WTC11 (cell line): ENCODE measurements at regions not wholly inside any gene's neighbourhood (a gene's known extent, or its start where the extent isn't known, plus 50 kb on each side); places are given as distances from the start of the nearest gene placed in this dataset.

Experiments used
- ATAC-seq: fragments of 200-7000 bp; cut with Tn5 transposase; 2 replicates; pipeline ENCODE4 v1.10.0; 2021; ENCODE audit warnings: mild to moderate bottlenecking, moderate library complexity
- CTCF ChIA-PET: fragments of 300-600 bp; sonication (Branson Sonifier 250); formaldehyde crosslinking; loops from one replicate; lab custom pipeline; 2021; ENCODE audit warnings: antibody characterized with exemption; lab: Charles Lee
- POLR2A ChIA-PET: fragments of 350-600 bp; sonication (Branson Sonifier 250); formaldehyde crosslinking; loops from one replicate; lab custom pipeline; 2021; ENCODE audit warnings: antibody characterized with exemption; lab: Charles Lee
- DNase-seq: peaks from one replicate; pipeline ENCODE4 v3.0.0; 2021; ENCODE audit warnings: low spot score
- H3K27ac Mint-ChIP-seq: 2 replicates; pipeline ENCODE4 v1.8.0; 2021; ENCODE audit warnings: mixed read lengths
- H3K27me3 Mint-ChIP-seq: 2 replicates; pipeline ENCODE4 v1.8.0; 2021; ENCODE audit warnings: low read depth, mild to moderate bottlenecking, moderate library complexity, mixed read lengths
- H3K36me3 Mint-ChIP-seq: 2 replicates; pipeline ENCODE4 v1.8.0; 2021; ENCODE audit warnings: mixed read lengths
- H3K4me1 Mint-ChIP-seq: 2 replicates; pipeline ENCODE4 v1.8.0; 2022; ENCODE audit warnings: mixed read lengths
- H3K4me3 Mint-ChIP-seq: 2 replicates; pipeline ENCODE4 v1.8.0; 2021; ENCODE audit warnings: mild to moderate bottlenecking, moderate library complexity, mixed read lengths
- H3K9me3 Mint-ChIP-seq: 2 replicates; pipeline ENCODE4 v1.8.0; 2021; ENCODE audit warnings: mixed read lengths
- AR ChIP-seq: fragments of 250-450 bp; sonication (Bioruptor Pico); IDR thresholded peaks from 2 replicates; pipeline ENCODE4 v1.9.0; 2021; ENCODE audit warnings: mild to moderate bottlenecking
- ATF6 ChIP-seq: sonication (generic); formaldehyde crosslinking; IDR thresholded peaks from 2 replicates; pipeline ENCODE4 v1.8.1; 2023; ENCODE audit warnings: mild to moderate bottlenecking, missing genetic modification reagents
- CREB1 ChIP-seq: sonication (generic); formaldehyde crosslinking; IDR thresholded peaks from 2 replicates; pipeline ENCODE4 v1.8.0; 2023; ENCODE audit warnings: mild to moderate bottlenecking, missing genetic modification reagents
- ERG ChIP-seq: fragments of 250-450 bp; sonication (Bioruptor Pico); IDR thresholded peaks from 2 replicates; pipeline ENCODE4 v1.8.0; 2021; ENCODE audit warnings: mild to moderate bottlenecking
- ESRRA ChIP-seq: sonication (generic); formaldehyde crosslinking; IDR thresholded peaks from 2 replicates; pipeline ENCODE4 v1.8.1; 2022; ENCODE audit warnings: mild to moderate bottlenecking, missing genetic modification reagents, borderline replicate concordance
- FOXP4 ChIP-seq: sonication (generic); formaldehyde crosslinking; IDR thresholded peaks from 2 replicates; pipeline ENCODE4 v1.8.0; 2022; ENCODE audit warnings: mild to moderate bottlenecking, missing genetic modification reagents
- IRF1 ChIP-seq: sonication (generic); formaldehyde crosslinking; IDR thresholded peaks from 2 replicates; pipeline ENCODE4 v1.8.0; 2023; ENCODE audit warnings: missing genetic modification reagents
- IRF2 ChIP-seq: sonication (generic); formaldehyde crosslinking; IDR thresholded peaks from 2 replicates; pipeline ENCODE4 v1.8.0; 2022; ENCODE audit warnings: low read depth, missing genetic modification reagents, borderline replicate concordance
- KAT7 ChIP-seq: sonication (generic); formaldehyde crosslinking; IDR thresholded peaks from 2 replicates; pipeline ENCODE4 v1.8.1; 2023; ENCODE audit warnings: missing genetic modification reagents, mild to moderate bottlenecking, borderline replicate concordance
- MXD4 ChIP-seq: fragments of 250-450 bp; sonication (Bioruptor Pico); IDR thresholded peaks from 2 replicates; pipeline ENCODE4 v1.8.0; 2021; ENCODE audit warnings: mild to moderate bottlenecking, moderate library complexity, borderline replicate concordance
- MYBL2 ChIP-seq: sonication (generic); formaldehyde crosslinking; IDR thresholded peaks from 2 replicates; pipeline ENCODE4 v1.8.1; 2023; ENCODE audit warnings: mild to moderate bottlenecking, moderate library complexity, missing genetic modification reagents
- NFYB ChIP-seq: sonication (generic); formaldehyde crosslinking; conservative IDR thresholded peaks from 2 replicates; pipeline ENCODE4 v1.8.0; 2022; ENCODE audit warnings: low read depth, missing genetic modification reagents
- NR2C2 ChIP-seq: sonication (generic); formaldehyde crosslinking; IDR thresholded peaks from 2 replicates; pipeline ENCODE4 v1.8.0; 2022; ENCODE audit warnings: mild to moderate bottlenecking, missing genetic modification reagents
- NR3C1 ChIP-seq: sonication (generic); formaldehyde crosslinking; conservative IDR thresholded peaks from 2 replicates; pipeline ENCODE4 v1.8.1; 2023; ENCODE audit warnings: low read depth, mild to moderate bottlenecking, missing genetic modification reagents
- RELA ChIP-seq: sonication (generic); formaldehyde crosslinking; IDR thresholded peaks from 2 replicates; pipeline ENCODE4 v1.8.1; 2022; ENCODE audit warnings: missing genetic modification reagents, mild to moderate bottlenecking, borderline replicate concordance
- SP1 ChIP-seq: sonication (generic); formaldehyde crosslinking; conservative IDR thresholded peaks from 2 replicates; pipeline ENCODE4 v1.8.1; 2022; ENCODE audit warnings: missing genetic modification reagents
- TP53 ChIP-seq: sonication (generic); formaldehyde crosslinking; IDR thresholded peaks from 2 replicates; pipeline ENCODE4 v1.8.1; 2023; ENCODE audit warnings: mild to moderate bottlenecking, missing genetic modification reagents
- USF2 ChIP-seq: sonication (generic); formaldehyde crosslinking; IDR thresholded peaks from 2 replicates; pipeline ENCODE4 v1.8.1; 2023; ENCODE audit warnings: mild to moderate bottlenecking, missing genetic modification reagents, moderate library complexity
- ZNF138 ChIP-seq: sonication (generic); formaldehyde crosslinking; conservative IDR thresholded peaks from 2 replicates; pipeline ENCODE4 v1.8.1; 2022; ENCODE audit warnings: mild to moderate bottlenecking, moderate library complexity, missing genetic modification reagents
- ZNF219 ChIP-seq: sonication (generic); formaldehyde crosslinking; IDR thresholded peaks from 2 replicates; pipeline ENCODE4 v1.8.0; 2023; ENCODE audit warnings: missing genetic modification reagents, mild to moderate bottlenecking, borderline replicate concordance
- ZNF232 ChIP-seq: sonication (generic); formaldehyde crosslinking; IDR thresholded peaks from 2 replicates; pipeline ENCODE4 v1.8.0; 2022; ENCODE audit warnings: mild to moderate bottlenecking, missing genetic modification reagents
- ZNF317 ChIP-seq: sonication (generic); formaldehyde crosslinking; IDR thresholded peaks from 2 replicates; pipeline ENCODE4 v1.8.1; 2023; ENCODE audit warnings: low read depth, mild to moderate bottlenecking, moderate library complexity, missing genetic modification reagents, borderline replicate concordance
- ZNF416 ChIP-seq: fragments of 250-450 bp; sonication (Bioruptor Pico); IDR thresholded peaks from 2 replicates; pipeline ENCODE4 v1.9.0; 2021; ENCODE audit warnings: mild to moderate bottlenecking, inconsistent platforms

- ChIA-PET CTCF (interaction anchor here (0.6 to 2.0 kb wide), 8 partner anchors 9 to 265 kb away, joined by 3 to 8 read pairs (median 3); no protein-coding TSS in a partner anchor), POLR2A (no interaction called here)
- TF ChIP-seq NR2C2 (CRISPR knock-in tag): no peak
- TF ChIP-seq IRF1: no peak
- TF ChIP-seq ZNF219 (CRISPR knock-in tag): no peak
- no peak for TF ChIP-seq IRF2
- no peak for TF ChIP-seq NR3C1 (CRISPR knock-in tag)
- no peak for TF ChIP-seq ZNF416 (CRISPR knock-in tag)
- no peak for TF ChIP-seq ZNF317
- TF ChIP-seq ZNF138 (CRISPR knock-in tag): no peak
- TF ChIP-seq KAT7 (CRISPR knock-in tag): no peak
- TF ChIP-seq ATF6 (CRISPR knock-in tag): no peak
- peaks cover 18% of the 10 kb centered on the region for H3K4me1 Mint-ChIP-seq
- no peaks in the 10 kb centered on the region for H3K36me3 Mint-ChIP-seq
- DNase-seq: no peak
- H3K9me3 Mint-ChIP-seq: no peaks in the 10 kb centered on the region
- no peak overlapping the region for H3K27ac Mint-ChIP-seq
- ATAC-seq: no peak
- peaks cover 15% of the 10 kb centered on the region for H3K27me3 Mint-ChIP-seq
- no peak overlapping the region for H3K4me3 Mint-ChIP-seq
Measured at GRCh38 chr11:119974467-119974866, 163.4 kb downstream of the TRIM29 start.

GRCh38 chr11:119974051-119974450, 163.9 kb downstream of the TRIM29 start:
- Mint-ChIP-seq H3K4me3 (no peak overlapping the region), H3K4me1 (peaks cover 18% of the 10 kb centered on the region), H3K9me3 (no peaks in the 10 kb centered on the region), H3K27me3 (peaks cover 15% of the 10 kb centered on the region), H3K36me3 (no peaks in the 10 kb centered on the region), H3K27ac (no peak overlapping the region)
- ATAC-seq (no peak), DNase-seq (no peak)
- ChIA-PET POLR2A (no interaction called here), CTCF (interaction anchor here (1.0 to 2.0 kb wide), 5 partner anchors 10 to 253 kb away, joined by 3 to 8 read pairs (median 4); no protein-coding TSS in a partner anchor)
- no peak for TF ChIP-seq ERG (CRISPR knock-in tag)
- TF ChIP-seq TP53 (CRISPR knock-in tag): no peak
- TF ChIP-seq ZNF219 (CRISPR knock-in tag): no peak
- no peak for TF ChIP-seq MXD4 (CRISPR knock-in tag)
- no peak for TF ChIP-seq SP1
- no peak for TF ChIP-seq USF2 (CRISPR knock-in tag)
- TF ChIP-seq RELA (CRISPR knock-in tag): no peak
- TF ChIP-seq ESRRA (CRISPR knock-in tag): no peak
- no peak for TF ChIP-seq FOXP4 (CRISPR knock-in tag)
- no peak for TF ChIP-seq MYBL2
- no peak for TF ChIP-seq ZNF232 (CRISPR knock-in tag)
- TF ChIP-seq CREB1: no peak
- no peak for TF ChIP-seq AR (CRISPR knock-in tag)
- no peak for TF ChIP-seq NFYB
